Esophagus muscularis mucosa (tissue), 3 donors: ENCODE measurements at regions not wholly inside any gene's neighbourhood (a gene's known extent, or its start where the extent isn't known, plus 50 kb on each side); places are given as distances from the start of the nearest gene placed in this dataset.

ENCODE experiments used
- POLR2A ChIP-seq: fragments of 450-650 bp; IDR thresholded peaks from one replicate; pipeline ENCODE4 v1.6.1; 2017; ENCODE audit warnings: antibody characterized with exemption, moderate library complexity, mild to moderate bottlenecking, low read depth
- POLR2AphosphoS5 ChIP-seq, 2 donors: sonication (generic); formaldehyde crosslinking; IDR thresholded peaks; one replicate each; pipeline ENCODE4 v1.6.1; 2017; ENCODE audit warnings: antibody characterized with exemption in 2 of 2
- TF ChIP-seq, protein P1 (sequence below), 3 experiments: fragments of 200-600 bp in 2 of 3; fragments of 450-650 bp in 1 of 3; sonication (generic) in 2 of 3; IDR thresholded peaks; one replicate each; pipeline ENCODE4 v1.5.1; 2017 to 2019; ENCODE audit warnings: antibody characterized with exemption in 3 of 3, mild to moderate bottlenecking in 2 of 3, moderate library complexity in 1 of 3

DNA sequence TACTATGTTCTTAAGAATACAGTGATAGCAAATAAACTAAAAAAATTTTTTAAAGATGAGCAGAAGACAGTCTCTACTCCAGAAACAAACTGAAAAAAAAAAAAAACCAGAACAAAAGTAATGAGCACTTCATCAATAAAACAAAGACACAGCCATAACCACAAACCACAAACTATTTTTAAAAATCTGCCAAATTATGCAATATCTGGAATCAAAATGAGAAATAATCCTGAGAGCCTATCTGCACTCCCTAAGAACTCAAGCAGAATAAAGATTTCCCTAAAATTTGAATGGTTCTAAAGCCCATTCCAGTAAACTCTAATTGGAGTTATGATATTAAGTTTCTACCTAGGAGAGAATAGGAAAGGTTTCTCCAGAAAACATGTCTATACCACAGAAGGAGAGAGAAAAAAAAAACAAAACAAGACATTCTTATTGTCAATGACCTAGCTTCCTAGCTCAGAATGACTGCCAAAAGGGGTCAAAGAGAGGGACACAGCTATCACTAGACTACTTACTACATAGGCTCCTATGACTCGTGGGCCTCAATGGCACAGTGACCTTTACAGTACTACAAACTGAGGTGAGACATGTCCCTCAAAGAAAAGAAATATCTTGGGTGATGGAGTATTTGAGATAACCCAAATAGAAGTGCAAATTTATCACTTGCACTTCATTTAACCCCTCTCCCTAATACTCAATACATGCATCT is 262.8 kb downstream of the ZEB2 start:
- TF ChIP-seq, protein P1, sequence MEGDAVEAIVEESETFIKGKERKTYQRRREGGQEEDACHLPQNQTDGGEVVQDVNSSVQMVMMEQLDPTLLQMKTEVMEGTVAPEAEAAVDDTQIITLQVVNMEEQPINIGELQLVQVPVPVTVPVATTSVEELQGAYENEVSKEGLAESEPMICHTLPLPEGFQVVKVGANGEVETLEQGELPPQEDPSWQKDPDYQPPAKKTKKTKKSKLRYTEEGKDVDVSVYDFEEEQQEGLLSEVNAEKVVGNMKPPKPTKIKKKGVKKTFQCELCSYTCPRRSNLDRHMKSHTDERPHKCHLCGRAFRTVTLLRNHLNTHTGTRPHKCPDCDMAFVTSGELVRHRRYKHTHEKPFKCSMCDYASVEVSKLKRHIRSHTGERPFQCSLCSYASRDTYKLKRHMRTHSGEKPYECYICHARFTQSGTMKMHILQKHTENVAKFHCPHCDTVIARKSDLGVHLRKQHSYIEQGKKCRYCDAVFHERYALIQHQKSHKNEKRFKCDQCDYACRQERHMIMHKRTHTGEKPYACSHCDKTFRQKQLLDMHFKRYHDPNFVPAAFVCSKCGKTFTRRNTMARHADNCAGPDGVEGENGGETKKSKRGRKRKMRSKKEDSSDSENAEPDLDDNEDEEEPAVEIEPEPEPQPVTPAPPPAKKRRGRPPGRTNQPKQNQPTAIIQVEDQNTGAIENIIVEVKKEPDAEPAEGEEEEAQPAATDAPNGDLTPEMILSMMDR (IDR thresholded peaks at IDR 0.05), result no peak
- no peak for TF ChIP-seq POLR2AphosphoS5 (IDR thresholded peaks at IDR 0.05)
- TF ChIP-seq POLR2A, result no peak
